Activated T-helper 17 cell treated with anti-CD3 and anti-CD28 coated beads, Interleukin-2, amount 50 U/mL, for 72 hours (primary cell): ENCODE measurements at regions not wholly inside any gene's neighbourhood (a gene's known extent, or its start where the extent isn't known, plus 50 kb on each side); places are given as distances from the start of the nearest gene placed in this dataset.

Experiments used
- ATAC-seq: fragments of 150-1000 bp; cut with Tn5 transposase; replicated peaks from 2 replicates; pipeline ENCODE4 v1.10.0; 2021; ENCODE audit warnings: mild to moderate bottlenecking, moderate library complexity
- H3K27ac Mint-ChIP-seq: one replicate; pipeline ENCODE4 v1.8.0; 2022; ENCODE audit warnings: mixed read lengths
- H3K27me3 Mint-ChIP-seq: one replicate; pipeline ENCODE4 v1.8.0; 2022; ENCODE audit warnings: mixed read lengths
- H3K36me3 Mint-ChIP-seq: one replicate; pipeline ENCODE4 v1.8.0; 2022; ENCODE audit warnings: low read depth, mild to moderate bottlenecking, mixed read lengths
- H3K4me1 Mint-ChIP-seq: one replicate; pipeline ENCODE4 v1.8.0; 2022; ENCODE audit warnings: mixed read lengths
- H3K4me3 Mint-ChIP-seq: one replicate; pipeline ENCODE4 v1.8.0; 2022; ENCODE audit warnings: mild to moderate bottlenecking, mixed read lengths
- H3K9me3 Mint-ChIP-seq: one replicate; pipeline ENCODE4 v1.8.0; 2022; ENCODE audit warnings: mixed read lengths

DNA sequence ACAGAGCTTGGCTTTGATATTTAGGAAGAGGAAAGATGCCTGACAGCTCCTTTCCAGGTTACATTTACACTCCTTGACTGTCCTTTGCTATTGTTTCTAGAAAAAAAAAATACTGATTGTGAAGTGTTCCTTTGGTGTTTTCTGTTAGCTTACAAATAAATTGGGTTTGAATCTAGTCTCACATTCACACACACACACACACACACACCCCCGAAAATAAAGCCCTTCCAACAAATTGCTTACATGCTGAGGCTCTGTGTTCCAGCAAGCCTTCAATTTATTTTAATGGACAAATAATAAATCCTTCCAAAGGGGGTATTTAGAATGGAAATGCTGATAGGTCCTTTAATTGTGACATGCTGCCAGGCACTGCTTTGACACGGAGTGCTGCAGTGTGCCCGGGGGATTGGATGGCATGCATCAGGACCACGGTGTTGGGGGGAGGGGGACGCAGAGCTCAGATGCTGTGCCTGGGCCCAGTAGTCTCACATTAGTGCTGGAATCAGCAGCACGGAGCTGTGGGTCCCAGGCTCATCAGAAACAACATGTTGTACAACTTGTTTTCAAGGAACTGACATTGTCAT lies 199.9 kb downstream of the CD83 start:
- H3K27me3 Mint-ChIP-seq, result peaks cover 3% of the 10 kb centered on the region
- H3K9me3 Mint-ChIP-seq, result no peaks in the 10 kb centered on the region
- H3K36me3 Mint-ChIP-seq, result no peaks in the 10 kb centered on the region
- no peak overlapping the region for H3K4me3 Mint-ChIP-seq
- no peaks in the 10 kb centered on the region for H3K4me1 Mint-ChIP-seq
- ATAC-seq, result no peak
- no peak overlapping the region for H3K27ac Mint-ChIP-seq

DNA sequence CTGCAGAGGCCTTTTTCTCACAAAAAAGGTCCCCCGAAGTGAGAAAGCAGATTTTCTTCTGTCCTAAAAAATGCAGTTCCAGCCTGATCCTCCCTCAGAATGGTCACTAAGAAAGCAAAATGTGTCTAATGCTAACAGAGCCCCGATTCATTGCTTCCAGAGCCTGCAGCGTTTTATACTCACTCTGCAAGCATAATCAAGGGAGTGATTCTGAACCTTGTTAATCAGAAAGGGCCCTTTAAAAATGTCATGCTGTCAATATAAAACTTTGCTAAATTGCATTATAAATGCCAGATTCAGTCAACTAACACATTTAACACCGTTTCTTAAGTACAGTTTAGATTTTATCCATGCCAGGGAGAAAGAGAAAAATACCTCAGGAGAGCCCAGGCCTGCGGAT lies 202.8 kb downstream of the CD83 start:
- Mint-ChIP-seq H3K9me3 (no peaks in the 10 kb centered on the region), H3K4me3 (no peak overlapping the region), H3K27ac (no peak overlapping the region), H3K4me1 (no peaks in the 10 kb centered on the region), H3K27me3 (peaks cover 4% of the 10 kb centered on the region), H3K36me3 (no peaks in the 10 kb centered on the region)
- ATAC-seq, result no peak

DNA sequence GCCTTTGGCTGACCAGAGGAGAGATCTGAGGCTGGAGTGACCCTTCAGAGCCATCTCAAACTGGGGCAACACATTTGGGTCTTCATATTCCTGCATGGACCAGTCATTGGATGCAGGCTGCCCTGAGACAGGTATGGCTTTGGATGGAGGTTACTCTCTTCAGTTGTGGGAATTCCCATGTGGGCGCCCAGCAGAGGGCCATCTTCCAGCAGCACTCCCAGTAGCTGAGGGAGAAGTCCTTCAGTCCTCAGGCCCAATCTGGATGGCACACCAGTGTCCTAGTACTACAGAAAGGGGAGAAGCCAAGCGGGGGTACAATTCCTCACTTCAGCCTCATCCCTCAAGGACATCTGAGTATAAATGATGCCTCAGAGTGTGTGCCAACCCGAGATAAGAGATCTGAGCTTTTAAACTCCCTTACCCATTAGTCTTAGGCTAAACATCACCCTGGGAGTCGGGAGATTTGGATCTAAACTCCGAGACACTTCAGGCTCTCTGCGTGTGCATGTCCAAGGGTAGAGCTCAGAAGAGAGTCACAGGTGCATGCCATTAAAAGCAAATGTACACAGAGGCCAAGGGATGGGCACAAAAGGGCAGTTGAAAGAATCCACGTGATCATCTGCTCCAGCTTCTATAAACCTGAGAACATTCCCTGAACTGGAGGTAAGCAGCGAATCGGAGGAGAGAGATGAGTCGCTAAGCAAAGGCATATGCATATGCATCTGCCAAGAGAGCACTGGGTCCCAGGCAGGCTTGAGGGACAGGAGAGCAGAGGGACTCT lies 204.6 kb downstream of the CD83 start:
- no peaks in the 10 kb centered on the region for H3K36me3 Mint-ChIP-seq
- H3K9me3 Mint-ChIP-seq, result no peaks in the 10 kb centered on the region
- no peak overlapping the region for H3K27ac Mint-ChIP-seq
- peaks cover 4% of the 10 kb centered on the region for H3K27me3 Mint-ChIP-seq
- H3K4me1 Mint-ChIP-seq, result no peaks in the 10 kb centered on the region
- no peak for ATAC-seq
- no peak overlapping the region for H3K4me3 Mint-ChIP-seq

DNA sequence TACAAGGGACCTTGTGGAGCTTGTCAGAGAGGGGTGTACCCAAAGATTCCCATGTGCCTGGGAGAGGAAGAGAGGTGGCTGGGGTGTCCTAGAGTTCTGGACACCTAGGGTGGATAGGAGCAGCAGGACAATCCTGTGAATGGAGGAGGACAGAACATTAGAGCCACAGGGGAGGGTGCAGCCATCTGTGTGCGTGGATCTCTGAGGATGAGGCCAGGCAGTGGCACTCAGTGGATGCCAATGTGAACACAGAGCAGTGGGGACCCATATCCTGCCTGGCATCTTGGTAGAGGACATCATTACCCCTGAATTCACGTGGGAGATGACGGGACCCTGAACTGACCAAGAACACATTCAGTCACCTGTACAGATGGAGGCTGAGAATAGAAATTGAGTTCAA lies 205.3 kb downstream of the CD83 start:
- Mint-ChIP-seq H3K9me3 (no peaks in the 10 kb centered on the region), H3K27ac (no peak overlapping the region), H3K4me1 (no peaks in the 10 kb centered on the region), H3K36me3 (no peaks in the 10 kb centered on the region), H3K4me3 (no peak overlapping the region), H3K27me3 (peaks cover 4% of the 10 kb centered on the region)
- no peak for ATAC-seq

DNA sequence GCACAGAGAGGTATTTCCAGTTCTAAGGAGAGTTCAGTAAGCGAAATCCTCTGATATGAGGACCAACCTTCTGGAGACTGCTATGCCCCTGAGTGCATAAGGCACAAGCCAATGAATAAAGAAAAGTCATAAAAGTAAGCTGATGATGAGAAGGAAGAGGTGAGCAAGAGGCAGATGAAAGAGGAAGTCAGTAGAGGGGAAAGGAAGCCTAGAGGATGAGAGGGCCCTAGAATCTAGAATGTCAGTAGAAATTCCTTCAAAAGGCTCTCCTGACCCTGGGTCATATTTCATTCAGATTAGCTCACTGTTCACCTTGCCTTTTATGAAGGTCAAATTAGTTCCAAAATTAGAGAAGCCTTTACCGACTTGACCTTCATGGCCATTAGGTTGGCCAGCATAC lies 209.2 kb downstream of the CD83 start:
- Mint-ChIP-seq H3K4me3 (no peak overlapping the region), H3K36me3 (no peaks in the 10 kb centered on the region), H3K9me3 (no peaks in the 10 kb centered on the region), H3K4me1 (no peaks in the 10 kb centered on the region), H3K27me3 (peaks cover 4% of the 10 kb centered on the region), H3K27ac (no peak overlapping the region)
- no peak for ATAC-seq

DNA sequence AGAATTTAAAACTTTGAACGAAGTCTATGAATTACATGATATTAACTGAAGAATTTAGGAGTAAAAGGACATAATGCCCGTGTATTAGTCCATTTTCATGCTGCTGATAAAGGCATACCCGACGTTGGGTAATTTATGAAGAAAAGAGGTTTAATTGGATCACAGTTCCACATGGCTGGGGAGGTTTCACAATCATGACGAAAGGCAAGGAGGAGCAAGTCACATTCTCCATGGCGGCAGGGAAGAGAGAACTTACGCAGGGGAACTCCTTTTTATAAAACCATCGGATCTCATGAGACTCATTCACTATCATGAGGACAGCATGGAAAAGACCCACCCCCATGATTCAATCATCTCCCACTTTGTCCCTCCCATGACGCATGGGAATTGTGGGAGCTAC lies 210.6 kb downstream of the CD83 start:
- no peak for ATAC-seq
- Mint-ChIP-seq H3K4me3 (no peak overlapping the region), H3K9me3 (no peaks in the 10 kb centered on the region), H3K4me1 (no peaks in the 10 kb centered on the region), H3K36me3 (no peaks in the 10 kb centered on the region), H3K27ac (no peak overlapping the region), H3K27me3 (no peaks in the 10 kb centered on the region)

DNA sequence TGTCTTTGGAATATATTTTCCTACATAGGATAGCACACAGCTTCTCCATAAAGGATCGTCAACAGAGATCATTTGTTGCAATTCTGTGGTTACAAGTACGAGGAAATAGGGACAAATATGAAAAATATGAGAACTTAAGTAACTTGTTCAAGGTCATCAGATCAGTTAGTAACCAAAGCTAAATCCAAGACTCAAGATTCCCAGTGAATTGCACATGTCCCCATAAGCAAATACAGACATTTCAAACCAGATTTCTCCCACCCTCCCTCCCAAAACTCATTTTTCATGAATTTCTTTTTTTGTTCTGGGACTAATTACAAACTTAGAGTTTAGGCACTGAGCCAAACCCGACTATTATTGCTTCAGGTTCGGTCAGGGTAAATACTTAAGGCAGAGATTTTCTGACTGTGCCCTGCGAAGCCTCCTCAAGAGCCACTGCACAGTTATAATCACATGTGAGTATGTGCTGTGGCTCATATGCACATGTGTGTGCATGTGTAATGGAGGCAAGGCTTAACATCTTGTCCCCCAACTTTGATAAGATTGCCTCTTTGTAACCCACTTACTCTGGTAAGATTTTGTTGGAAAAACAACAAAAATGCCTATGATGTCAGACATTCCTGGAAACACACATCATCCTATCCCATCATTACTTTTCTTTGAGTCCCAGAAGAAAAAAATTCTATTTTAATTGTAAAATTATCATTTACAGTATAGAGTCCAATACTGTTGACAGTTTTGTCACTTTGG lies 216.2 kb downstream of the CD83 start:
- Mint-ChIP-seq H3K9me3 (no peaks in the 10 kb centered on the region), H3K27ac (no peak overlapping the region), H3K36me3 (no peaks in the 10 kb centered on the region), H3K27me3 (no peaks in the 10 kb centered on the region), H3K4me1 (no peaks in the 10 kb centered on the region), H3K4me3 (no peak overlapping the region)
- ATAC-seq, result no peak

DNA sequence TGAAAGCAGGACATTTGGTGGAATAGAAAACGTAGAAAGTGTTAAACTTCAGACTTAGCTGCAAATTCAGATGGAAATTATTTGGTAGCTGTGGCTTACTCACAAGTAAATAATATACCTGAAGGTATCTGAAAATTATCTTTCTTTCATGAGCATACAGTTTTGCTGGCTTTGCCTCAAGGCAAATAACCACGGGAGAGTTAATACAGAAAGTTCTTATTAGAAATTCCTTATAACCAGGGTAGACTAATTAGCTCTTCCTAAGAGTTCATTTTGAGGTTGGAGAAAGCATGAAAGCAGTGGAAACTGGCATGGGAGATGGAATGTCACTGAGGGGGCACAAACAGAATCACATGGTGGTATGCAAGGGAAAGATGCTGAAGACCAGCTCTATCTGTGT lies 217.5 kb downstream of the CD83 start:
- Mint-ChIP-seq H3K4me1 (no peaks in the 10 kb centered on the region), H3K27ac (no peak overlapping the region), H3K4me3 (no peak overlapping the region), H3K36me3 (no peaks in the 10 kb centered on the region), H3K9me3 (no peaks in the 10 kb centered on the region), H3K27me3 (no peaks in the 10 kb centered on the region)
- no peak for ATAC-seq

DNA sequence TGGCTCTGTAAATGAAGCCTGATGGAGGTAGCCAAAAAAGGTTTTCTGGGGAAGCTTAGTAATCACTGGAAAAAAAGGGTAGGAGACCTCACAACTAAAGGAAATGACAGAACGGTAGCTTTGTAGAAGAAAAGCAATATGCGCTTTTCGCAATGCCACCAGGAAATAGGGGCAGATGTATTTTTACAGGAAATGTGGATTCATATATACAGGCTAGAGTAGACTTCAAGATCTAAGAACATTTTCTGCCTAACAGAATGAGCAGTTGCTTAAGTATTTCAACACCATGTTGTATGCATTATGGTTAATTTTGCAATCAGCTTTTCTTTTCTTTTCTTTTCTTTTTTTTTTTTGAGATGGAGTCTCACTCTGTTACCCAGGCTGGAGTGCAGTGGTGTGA lies 219.6 kb downstream of the CD83 start:
- no peaks in the 10 kb centered on the region for H3K27me3 Mint-ChIP-seq
- no peak for ATAC-seq
- H3K4me3 Mint-ChIP-seq, result no peak overlapping the region
- no peaks in the 10 kb centered on the region for H3K4me1 Mint-ChIP-seq
- H3K36me3 Mint-ChIP-seq, result no peaks in the 10 kb centered on the region
- H3K27ac Mint-ChIP-seq, result no peak overlapping the region
- no peaks in the 10 kb centered on the region for H3K9me3 Mint-ChIP-seq

DNA sequence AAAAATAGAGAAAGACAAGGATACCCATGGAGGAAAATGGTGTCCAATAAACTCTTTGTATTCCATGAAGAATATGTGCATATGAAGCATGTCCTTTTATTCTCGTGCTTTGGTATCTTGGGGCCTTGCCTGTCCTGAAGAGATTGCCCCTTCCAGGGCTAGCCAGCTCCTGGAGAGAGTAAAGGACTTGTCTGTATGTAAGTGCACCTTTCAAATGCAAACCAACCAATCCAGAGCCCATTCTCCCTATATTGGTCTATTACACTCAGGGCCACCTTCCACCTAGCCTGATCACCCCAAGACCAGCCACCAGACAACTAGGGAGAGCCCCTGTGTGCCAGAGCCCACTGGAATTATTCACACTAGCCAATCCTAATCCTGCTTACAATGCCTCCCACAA lies 221.6 kb downstream of the CD83 start:
- H3K27me3 Mint-ChIP-seq, result no peaks in the 10 kb centered on the region
- no peaks in the 10 kb centered on the region for H3K36me3 Mint-ChIP-seq
- no peak overlapping the region for H3K4me3 Mint-ChIP-seq
- ATAC-seq, result no peak
- H3K9me3 Mint-ChIP-seq, result no peaks in the 10 kb centered on the region
- H3K4me1 Mint-ChIP-seq, result no peaks in the 10 kb centered on the region
- no peak overlapping the region for H3K27ac Mint-ChIP-seq

DNA sequence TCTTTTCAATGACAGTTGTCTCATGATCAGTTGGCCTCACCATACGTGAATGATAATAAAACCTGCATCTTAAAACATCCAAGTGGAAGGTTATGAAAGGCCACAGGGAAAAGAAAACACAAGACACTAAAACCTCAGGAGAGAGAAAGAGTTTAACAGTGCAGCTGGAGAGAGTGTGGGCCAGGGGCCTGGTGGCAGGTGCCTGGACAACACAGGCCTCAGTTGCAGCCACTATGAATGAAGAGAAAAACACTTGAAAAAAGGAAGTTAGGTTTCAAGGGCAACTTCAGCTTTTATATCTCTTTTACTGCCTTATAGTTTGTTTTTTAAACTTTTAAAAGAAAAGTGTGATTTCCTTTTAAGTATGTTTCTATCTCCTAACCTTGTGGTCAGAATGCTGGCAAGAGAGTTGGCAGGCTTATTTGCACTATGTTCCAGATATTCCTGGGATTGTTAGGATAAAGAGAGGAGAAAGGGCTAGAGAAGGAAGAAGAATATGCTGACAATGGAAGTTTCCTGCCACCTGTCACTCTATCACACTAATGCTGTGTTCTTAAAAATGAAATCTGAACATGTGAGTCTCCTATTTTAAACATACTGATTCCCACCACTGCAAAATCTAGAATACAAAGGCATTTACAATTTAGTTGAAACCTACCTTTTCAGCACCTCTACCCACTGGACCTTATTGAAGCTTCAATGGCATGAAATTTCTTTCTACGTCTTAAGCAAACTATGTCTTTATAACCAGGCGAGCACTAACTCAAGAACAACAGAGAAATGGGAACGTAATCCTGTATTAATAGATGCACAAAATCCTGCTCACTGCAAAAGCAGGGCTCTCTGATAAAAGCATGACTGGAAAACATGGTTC lies 222.4 kb downstream of the CD83 start:
- Mint-ChIP-seq H3K27ac (no peak overlapping the region), H3K36me3 (no peaks in the 10 kb centered on the region), H3K9me3 (no peaks in the 10 kb centered on the region), H3K27me3 (no peaks in the 10 kb centered on the region), H3K4me1 (no peaks in the 10 kb centered on the region), H3K4me3 (no peak overlapping the region)
- ATAC-seq, result no peak

DNA sequence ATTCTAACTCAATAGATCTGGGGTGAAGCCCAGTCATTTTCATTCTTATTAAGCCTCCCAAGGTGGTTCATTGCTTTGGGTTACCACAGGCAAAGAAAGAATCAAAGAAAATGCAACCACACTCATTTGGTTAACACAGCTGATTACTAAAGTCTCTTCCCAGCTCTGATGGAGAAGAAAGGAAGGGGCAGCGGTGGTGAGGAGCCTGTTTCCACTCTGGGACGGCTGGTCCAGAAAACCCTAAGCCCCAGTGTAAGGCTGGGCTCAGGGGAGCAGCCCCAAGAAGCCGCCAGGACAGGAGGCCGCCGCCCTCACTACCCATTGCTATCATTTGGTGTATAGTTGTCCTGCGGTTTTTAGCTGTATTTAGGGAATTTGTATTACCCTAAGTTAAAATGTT lies 226.9 kb downstream of the CD83 start:
- Mint-ChIP-seq H3K27ac (no peak overlapping the region), H3K9me3 (no peaks in the 10 kb centered on the region), H3K36me3 (no peaks in the 10 kb centered on the region), H3K27me3 (no peaks in the 10 kb centered on the region), H3K4me1 (no peaks in the 10 kb centered on the region), H3K4me3 (no peak overlapping the region)
- no peak for ATAC-seq

DNA sequence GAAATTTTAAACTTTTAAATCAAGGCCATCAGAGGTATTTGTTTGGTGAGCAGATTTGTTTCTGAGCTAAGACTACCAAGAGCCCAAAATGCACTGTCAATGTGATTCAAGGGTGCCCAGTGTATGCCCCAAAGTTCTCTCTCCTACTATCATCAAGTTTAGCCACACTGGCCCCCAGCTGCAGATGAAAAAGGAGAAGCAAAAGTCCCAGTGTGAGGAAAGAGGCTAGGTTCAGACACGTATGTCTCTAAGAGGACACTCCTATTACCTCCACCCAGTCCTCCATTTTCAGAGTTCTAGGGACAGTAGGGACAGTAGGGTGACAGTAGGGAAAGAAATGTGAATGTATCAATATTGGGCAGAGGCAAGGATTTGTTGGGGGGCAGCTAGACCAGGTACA lies 230.8 kb downstream of the CD83 start:
- no peaks in the 10 kb centered on the region for H3K36me3 Mint-ChIP-seq
- no peak for ATAC-seq
- no peak overlapping the region for H3K4me3 Mint-ChIP-seq
- H3K27me3 Mint-ChIP-seq, result no peaks in the 10 kb centered on the region
- H3K4me1 Mint-ChIP-seq, result no peaks in the 10 kb centered on the region
- peak overlapping the region; percentile 55 for H3K27ac Mint-ChIP-seq
- no peaks in the 10 kb centered on the region for H3K9me3 Mint-ChIP-seq

DNA sequence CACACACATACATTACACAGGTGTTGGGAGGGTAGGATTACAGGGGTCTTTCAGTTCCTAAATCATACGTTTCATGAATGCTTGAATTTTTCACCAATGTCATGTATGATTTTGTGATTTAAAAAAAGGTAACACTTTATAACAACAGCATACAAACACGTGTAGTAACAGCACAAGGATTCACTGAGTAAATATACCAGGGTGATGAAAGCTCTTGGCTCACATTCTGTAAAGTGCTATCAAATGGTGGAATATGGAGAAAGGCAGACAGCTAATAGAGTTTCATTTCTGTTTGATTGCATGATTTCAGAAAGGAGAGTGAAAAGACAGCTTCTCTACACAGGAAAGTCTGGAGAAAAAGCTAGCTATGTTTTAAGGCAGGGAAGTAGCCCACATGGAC lies 231.9 kb downstream of the CD83 start:
- peak overlapping the region; percentile 55 for H3K27ac Mint-ChIP-seq
- H3K4me3 Mint-ChIP-seq, result no peak overlapping the region
- H3K9me3 Mint-ChIP-seq, result no peaks in the 10 kb centered on the region
- no peaks in the 10 kb centered on the region for H3K36me3 Mint-ChIP-seq
- H3K27me3 Mint-ChIP-seq, result no peaks in the 10 kb centered on the region
- no peaks in the 10 kb centered on the region for H3K4me1 Mint-ChIP-seq
- ATAC-seq, result no peak
